ENCODE measurements at regions not wholly inside any gene's neighbourhood (a gene's known extent, or its start where the extent isn't known, plus 50 kb on each side); places are given as distances from the start of the nearest gene placed in this dataset.

GRCh38 chr1:57799490-57800115 lies 375.7 kb upstream of the DAB1 start (continued):
- TF ChIP-seq, protein P1, sequence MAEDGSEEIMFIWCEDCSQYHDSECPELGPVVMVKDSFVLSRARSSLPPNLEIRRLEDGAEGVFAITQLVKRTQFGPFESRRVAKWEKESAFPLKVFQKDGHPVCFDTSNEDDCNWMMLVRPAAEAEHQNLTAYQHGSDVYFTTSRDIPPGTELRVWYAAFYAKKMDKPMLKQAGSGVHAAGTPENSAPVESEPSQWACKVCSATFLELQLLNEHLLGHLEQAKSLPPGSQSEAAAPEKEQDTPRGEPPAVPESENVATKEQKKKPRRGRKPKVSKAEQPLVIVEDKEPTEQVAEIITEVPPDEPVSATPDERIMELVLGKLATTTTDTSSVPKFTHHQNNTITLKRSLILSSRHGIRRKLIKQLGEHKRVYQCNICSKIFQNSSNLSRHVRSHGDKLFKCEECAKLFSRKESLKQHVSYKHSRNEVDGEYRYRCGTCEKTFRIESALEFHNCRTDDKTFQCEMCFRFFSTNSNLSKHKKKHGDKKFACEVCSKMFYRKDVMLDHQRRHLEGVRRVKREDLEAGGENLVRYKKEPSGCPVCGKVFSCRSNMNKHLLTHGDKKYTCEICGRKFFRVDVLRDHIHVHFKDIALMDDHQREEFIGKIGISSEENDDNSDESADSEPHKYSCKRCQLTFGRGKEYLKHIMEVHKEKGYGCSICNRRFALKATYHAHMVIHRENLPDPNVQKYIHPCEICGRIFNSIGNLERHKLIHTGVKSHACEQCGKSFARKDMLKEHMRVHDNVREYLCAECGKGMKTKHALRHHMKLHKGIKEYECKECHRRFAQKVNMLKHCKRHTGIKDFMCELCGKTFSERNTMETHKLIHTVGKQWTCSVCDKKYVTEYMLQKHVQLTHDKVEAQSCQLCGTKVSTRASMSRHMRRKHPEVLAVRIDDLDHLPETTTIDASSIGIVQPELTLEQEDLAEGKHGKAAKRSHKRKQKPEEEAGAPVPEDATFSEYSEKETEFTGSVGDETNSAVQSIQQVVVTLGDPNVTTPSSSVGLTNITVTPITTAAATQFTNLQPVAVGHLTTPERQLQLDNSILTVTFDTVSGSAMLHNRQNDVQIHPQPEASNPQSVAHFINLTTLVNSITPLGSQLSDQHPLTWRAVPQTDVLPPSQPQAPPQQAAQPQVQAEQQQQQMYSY (CRISPR knock-in tag; IDR thresholded peaks at IDR 0.05) = no peak
- TF ChIP-seq PKNOX1 (IDR thresholded peaks at IDR 0.05) (no peak), NBN (IDR thresholded peaks at IDR 0.05) (no peak)
- TF ChIP-seq, protein P2, sequence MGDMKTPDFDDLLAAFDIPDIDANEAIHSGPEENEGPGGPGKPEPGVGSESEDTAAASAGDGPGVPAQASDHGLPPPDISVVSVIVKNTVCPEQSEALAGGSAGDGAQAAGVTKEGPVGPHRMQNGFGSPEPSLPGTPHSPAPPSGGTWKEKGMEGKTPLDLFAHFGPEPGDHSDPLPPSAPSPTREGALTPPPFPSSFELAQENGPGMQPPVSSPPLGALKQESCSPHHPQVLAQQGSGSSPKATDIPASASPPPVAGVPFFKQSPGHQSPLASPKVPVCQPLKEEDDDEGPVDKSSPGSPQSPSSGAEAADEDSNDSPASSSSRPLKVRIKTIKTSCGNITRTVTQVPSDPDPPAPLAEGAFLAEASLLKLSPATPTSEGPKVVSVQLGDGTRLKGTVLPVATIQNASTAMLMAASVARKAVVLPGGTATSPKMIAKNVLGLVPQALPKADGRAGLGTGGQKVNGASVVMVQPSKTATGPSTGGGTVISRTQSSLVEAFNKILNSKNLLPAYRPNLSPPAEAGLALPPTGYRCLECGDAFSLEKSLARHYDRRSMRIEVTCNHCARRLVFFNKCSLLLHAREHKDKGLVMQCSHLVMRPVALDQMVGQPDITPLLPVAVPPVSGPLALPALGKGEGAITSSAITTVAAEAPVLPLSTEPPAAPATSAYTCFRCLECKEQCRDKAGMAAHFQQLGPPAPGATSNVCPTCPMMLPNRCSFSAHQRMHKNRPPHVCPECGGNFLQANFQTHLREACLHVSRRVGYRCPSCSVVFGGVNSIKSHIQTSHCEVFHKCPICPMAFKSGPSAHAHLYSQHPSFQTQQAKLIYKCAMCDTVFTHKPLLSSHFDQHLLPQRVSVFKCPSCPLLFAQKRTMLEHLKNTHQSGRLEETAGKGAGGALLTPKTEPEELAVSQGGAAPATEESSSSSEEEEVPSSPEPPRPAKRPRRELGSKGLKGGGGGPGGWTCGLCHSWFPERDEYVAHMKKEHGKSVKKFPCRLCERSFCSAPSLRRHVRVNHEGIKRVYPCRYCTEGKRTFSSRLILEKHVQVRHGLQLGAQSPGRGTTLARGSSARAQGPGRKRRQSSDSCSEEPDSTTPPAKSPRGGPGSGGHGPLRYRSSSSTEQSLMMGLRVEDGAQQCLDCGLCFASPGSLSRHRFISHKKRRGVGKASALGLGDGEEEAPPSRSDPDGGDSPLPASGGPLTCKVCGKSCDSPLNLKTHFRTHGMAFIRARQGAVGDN (IDR thresholded peaks at IDR 0.05) = no peak

All from GM12878 (cell line).